SK-N-MC (cell line): ENCODE measurements at regions not wholly inside any gene's neighbourhood (a gene's known extent, or its start where the extent isn't known, plus 50 kb on each side); places are given as distances from the start of the nearest gene placed in this dataset.

Experiments
- EZH2 ChIP-seq: fragments of 200-600 bp; sonication (generic); IDR thresholded peaks from one replicate; pipeline ENCODE4 v1.6.1; 2017; ENCODE audit warnings: antibody characterized with exemption
- POLR2AphosphoS5 ChIP-seq: IDR thresholded peaks from 2 replicates; pipeline ENCODE4 v1.6.1; 2012; ENCODE audit warnings: mild to moderate bottlenecking, low read depth, low read length, borderline replicate concordance

GRCh38 chr11:115890500-115890899 is 386.3 kb upstream of the CADM1 start:
- TF ChIP-seq POLR2AphosphoS5: no peak
- TF ChIP-seq EZH2: no peak
